GM21529 (cell line): ENCODE measurements at regions not wholly inside any gene's neighbourhood (a gene's known extent, or its start where the extent isn't known, plus 50 kb on each side); places are given as distances from the start of the nearest gene placed in this dataset.

Source experiments
- ATAC-seq: cut with Tn5 transposase; IDR thresholded peaks from one replicate; pipeline ENCODE4 v1.9.1; 2021; ENCODE audit not compliant: unreplicated experiment

DNA sequence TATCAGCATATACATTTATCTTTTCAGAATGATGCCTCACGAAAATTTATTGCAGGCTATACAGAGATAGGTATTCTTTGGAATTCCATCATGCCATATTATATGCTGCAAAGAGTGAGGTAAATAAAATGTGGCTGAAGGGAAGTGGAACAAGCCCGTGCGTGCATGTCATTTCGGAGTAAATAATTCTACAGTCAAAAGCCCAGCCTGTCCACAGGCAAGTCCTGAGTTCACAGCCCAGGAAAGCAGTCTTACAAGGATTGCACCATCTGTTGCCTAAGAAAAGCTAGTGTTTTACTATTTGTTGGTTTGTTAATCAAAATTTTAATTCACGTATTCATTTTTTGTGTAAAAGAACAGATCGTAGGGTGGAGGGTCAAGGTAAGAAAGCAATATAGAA, 292.4 kb upstream of the AKR1E2 start:
- ATAC-seq: no peak

DNA sequence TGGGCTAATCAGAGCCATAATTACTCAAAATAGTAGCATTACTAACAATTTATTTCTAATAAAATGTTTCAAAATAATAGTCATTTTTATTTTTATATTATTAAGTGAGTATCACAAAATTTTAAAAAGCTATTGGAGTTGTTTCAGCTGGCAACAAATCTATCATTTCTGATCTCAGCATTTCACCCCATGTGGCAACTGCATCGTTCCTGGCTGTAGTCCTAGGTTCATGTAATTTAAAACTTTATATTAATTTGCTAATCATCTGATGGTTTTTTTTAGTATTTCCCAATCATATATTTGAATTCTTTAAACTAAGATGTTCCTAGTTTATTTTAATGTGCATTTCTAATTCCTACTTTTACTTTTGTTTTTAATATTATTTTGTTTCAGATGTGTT, 293.0 kb upstream of the AKR1E2 start:
- no peak for ATAC-seq

DNA sequence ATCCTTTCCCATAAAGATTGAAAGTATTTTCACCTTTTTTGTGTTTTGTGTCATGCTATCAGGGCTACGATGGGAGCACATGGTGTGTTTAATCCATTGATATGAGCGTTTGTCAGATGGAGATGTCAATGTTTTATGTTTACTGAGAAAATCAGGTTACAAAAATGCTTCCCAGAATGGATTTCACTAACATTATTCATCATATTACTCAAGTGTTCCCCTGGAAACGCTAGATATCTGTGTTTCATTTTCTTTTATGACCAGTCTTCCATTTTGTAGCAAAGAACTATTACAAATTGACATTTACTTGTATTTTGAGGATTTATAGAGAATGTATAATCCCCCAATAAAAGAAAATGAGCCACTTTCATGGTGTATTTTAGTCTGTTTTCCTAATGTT, 293.5 kb upstream of the AKR1E2 start:
- no peak for ATAC-seq

DNA sequence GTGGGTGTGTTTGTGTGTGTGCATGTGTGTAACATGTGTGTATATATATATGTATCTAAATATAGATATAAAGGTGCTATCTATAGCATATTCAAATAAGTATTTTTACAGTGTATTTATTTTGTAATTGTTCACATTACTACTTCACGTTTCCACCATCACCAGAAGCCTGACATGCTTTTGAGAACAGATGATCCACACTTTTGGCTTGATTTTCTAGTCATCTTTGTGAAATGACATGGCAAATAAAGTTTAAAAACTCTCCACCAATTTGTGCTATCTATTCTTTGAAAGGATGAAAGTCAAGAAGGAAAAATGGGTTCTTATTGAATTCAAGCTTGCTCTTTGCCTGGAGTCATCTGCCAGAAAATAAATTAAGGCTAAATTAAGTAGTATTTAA, 294.0 kb upstream of the AKR1E2 start:
- no peak for ATAC-seq

DNA sequence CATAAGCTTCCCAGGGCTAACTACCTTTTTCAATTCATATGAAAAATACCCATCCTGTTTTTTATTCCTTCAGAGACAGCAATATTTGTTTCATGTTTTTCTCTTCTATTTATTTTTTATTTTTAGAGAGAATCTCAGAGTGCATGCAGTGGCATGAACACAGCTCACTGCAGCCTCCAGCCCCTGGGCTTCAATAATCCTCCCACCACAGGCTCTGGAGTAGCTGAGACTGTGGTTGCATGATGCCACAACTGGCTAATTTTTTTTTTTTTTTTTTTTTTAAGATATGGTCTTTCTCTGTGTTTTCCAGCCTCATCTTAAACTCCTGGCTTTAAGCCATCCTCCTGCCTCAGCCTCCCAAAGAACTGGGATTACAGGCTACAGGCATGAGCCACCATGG, 296.7 kb upstream of the AKR1E2 start:
- ATAC-seq: no peak

DNA sequence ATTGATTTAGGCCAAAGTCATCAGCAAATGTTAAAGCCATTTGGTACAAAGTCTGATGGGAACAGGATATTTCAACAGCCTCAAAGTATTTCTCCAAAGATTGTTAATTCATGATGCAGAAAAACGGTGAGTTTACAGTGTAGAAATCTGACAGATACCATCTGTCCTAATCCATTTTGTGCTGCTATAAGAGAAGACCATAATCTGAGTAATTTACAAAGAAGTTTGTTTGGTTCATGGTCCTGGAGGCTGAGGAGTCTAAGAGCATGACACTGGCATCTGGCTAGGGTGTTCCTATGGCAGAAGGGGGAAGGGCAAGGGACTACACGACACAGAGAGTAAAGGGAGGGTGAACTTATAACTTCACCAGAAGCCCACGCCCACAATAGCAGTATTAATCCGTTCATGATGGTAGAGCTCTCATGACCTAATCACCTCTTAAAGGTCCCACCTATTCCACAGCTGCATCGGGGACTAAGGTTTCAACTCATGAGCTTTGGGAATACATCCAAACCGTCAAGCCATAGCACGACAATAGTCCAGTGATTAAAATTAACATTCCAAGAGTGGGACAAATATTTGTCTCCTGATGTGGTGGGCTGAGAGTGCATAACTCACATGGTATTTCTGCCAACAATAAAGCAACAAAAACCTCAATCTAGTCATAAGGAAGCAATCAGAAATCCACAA, 298.6 kb upstream of the AKR1E2 start:
- ATAC-seq: no peak

DNA sequence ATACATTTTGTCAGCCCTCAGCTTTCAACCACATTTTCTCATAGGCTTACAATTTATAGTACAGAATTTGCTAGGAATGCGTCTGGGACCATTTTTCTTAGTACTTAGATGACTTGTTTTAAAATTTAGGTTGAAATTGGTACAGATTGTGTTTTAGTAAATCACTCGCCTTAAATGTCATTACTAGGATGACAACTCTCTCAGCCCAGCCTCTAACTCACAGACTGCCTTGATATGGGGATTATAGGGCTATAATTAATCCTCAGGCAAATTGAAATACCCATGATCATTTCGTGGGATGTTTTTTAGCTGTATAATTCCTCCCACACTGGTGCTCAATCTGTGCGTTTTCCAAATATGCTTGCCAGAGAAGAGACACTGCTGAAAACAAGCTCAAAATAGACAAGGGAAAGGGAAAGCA, 299.7 kb upstream of the AKR1E2 start:
- ATAC-seq: no peak

DNA sequence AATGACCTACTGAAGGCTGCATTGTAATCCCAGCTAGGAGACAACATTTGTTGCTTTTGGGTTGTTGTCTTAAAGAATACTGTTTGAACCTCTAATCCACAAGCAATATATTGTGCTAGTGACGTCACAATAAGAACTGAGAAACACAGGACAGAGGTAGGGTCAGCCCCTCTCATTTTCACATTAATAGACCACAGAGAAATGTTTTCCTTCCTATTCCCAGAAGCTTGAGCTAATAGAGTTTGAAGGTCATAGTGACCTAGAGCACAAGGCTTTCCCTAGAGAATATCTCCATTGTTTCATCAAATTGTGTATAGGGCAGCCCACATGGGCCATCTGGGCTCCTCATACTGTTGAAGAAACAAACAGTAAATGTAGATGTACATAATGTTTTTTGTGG, 300.9 kb upstream of the AKR1E2 start:
- ATAC-seq: no peak

DNA sequence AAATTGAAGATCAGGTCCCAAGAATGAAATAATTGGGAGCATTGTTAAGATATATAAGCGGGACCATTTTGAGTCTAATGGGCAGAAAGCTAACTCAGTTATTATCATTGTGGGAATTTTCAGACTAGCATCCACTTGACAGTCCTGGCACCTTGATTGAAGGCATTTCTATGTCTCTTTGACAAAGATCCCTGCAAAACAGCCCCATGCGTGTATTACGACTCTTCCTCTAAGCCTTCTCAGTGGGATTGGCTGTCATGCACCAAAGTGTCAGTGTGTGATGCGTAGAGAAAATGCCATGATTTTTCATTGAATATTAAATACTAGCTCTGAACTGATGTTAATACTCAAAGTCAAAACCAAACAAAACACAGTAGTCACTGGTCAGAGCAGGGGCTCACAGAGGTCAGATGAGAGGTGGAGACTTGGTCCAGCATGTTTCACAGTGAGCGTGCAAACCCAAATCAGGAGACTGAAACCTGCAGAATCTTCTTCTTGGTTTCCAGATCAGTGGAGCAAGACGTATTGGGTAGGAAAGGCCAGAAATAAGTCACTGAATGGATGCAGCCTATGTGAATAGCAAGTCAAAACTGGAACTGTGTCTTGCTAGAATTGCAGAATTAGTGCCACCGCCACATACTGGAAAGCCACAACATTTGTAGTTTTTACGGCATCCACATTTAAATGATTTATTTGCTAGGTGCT, 303.6 kb upstream of the AKR1E2 start:
- peak; percentile 90 for ATAC-seq

DNA sequence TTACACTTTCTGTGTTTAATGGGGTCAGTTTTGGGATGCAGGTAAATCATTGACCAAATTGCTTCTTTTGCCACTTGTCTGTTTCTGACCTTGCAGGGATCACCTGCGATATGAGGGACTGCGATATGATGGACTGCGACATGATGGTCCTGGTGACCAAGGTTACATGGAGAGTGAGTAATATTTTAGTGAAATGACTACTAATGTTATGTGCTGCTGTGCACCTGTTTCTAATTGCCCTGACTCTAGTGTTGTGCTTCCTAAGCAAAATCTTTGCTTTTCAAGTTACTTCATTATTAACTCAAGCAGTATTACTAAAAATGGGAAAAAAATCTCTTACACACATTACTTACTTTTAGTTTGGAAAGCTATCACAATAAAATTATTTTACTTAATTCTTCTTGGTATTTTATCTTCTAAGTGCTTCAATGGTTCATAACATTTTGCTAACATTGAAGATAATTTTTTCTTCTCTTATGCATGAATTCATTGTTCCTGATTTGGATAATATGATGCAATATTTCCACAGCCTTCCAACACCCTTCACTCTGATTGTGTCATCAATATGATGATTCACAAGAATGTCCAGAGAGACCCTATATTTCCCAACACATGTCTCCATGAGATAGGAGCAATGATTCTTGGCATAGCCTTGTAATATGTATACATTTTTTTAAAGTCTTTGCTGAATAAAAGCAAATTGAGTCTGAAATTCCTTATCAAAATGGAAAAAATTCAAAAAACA, 306.2 kb upstream of the AKR1E2 start:
- no peak for ATAC-seq

DNA sequence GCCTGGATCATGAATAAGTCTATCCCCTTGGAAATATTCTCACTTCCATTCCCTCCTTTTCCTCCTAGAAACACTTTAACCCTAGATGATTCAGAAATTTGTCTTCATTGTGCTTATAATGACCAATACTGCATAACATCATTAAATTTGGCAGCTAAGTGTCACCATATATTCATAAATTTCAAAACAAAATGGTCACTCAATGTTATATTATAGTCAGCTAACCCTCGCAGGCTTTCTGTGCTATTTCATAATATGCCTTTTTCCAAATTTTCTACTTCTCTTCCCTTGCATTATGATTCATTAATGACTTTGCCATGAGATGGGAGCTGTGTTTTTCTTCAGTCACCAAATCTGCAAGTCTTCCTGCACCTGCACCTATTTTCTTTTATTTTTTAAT, 308.3 kb upstream of the AKR1E2 start:
- no peak for ATAC-seq

DNA sequence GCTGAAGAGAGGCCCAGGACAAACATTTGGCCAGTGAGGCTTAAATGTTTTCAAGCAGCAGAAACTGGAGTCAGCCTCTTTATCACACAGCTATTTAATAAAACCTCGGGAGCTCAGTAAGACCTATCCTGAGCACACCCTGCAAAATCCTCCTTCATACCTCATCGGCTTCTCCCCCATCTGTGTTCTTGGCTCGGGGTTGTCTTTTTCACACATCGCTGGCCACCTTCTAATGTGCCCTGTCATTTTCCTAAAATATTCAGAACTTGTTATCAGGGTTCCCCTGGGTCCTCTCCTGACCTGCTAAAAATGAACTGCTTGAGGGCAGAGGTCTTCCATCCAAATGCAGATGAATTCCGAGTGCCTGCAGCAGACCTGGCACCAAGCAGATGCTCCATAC, 310.3 kb upstream of the AKR1E2 start:
- no peak for ATAC-seq

DNA sequence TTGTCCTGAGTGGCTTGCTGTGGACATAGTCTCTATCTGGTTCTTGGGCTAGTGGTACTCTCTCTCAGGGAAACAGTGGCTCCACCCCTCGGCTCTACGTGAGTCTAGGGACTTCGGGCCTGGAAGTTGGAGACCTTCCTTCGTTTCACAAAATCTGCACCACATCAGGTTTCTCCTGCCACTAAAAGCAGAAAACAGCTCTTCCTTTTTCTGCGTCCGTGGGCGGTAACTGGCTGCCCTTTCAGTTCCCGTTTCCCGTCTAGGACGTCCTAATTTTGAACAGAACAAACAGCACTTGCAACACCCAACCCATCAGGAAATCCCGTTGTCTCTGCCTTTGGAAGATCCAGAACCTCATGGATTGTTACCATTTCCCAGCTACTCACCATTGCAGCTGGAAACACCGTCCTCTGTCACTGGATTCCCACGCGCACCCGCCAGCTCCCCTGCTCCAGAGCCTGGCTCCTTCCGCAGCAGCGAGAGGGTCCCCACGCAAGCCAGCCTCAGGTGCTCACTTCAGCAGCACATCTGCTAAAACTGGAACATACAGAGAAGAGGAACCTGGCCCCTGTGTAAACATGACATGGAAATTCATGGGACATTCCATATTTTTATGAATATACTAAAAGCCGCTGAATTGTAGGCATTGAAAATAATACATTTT, 311.4 kb upstream of the AKR1E2 start:
- peak; percentile 93 for ATAC-seq

DNA sequence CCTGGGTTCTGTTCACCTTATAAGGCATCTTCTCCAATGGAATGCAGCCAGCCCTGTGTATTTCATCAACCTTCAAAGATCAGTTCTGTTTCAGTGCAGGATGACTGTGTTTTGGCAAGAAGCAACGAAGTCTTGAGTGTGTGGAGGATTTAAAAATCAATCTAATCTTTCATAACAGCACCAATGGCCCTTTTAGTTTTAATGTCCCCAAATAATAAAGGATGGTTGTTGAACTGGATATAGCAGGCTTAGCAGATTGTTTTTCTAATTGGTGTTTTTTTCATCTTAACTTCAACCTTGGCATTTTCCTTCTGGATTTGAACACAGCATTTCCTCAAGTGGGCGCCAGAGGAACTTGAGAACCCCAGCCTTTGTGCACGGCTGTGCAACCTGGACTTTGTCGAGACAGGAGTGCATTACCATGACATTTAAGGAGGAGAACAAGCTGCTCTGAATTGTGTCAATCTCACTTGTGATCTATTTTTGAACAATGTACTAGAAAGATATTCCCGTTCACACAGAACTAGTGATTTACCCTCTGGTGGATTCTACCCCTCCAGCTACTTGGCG, 313.3 kb upstream of the AKR1E2 start:
- no peak for ATAC-seq

DNA sequence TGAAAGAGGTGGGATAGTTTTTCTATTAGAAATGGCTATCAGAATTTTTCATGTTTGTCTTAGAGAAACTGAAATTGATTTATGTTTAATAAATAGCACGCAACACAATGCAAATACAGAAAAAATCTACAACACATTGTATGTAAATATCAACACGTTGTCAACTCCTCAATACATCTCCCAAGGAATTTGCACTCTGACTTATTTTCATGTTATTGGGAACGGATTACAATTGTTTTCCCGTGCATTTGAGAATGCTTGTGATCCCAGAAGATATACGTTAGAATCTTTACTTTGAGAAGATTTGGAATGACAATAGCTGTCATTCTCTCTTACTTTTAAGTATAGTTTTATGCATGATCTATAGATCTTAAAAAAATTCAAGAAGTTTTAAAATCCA, 313.8 kb upstream of the AKR1E2 start:
- ATAC-seq: no peak

DNA sequence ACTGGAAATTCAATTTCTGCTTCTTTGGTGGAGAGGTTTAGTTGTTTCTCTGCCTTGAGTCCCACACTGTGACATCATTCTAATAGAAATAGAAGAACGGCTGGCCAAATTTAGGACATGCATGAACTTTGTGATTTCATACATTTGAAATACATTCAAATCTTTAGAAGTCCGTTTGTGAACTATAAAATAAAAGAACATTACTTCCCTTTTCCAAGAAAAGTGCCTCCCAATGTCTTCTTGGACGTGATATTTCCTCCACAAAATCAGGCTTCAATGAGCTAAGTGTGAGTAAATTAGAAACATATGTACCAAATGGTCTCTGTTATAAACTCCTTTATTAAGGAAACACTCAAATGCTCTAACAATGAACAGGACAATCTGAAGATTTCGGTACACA, 314.5 kb upstream of the AKR1E2 start:
- ATAC-seq: no peak

DNA sequence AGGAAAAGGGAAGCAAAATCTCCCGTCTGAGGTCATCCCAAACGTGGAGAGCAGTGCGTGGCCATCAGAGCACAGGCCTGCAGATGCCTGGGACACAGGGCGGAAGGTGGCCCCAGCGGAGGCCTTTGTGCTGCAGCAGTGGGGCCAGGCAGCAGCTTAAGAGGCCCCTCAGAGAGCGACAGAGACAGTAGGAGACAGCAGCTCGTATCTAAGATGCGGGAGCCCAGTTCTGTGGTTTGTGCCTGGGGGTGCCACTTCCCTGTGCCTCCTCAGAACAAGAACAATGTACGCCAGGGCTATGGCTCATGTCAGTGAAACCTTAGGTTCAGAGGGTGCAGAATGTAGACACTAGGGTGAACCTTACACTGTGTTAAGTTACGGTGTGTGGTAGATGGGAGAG, 316.6 kb upstream of the AKR1E2 start:
- ATAC-seq: no peak

DNA sequence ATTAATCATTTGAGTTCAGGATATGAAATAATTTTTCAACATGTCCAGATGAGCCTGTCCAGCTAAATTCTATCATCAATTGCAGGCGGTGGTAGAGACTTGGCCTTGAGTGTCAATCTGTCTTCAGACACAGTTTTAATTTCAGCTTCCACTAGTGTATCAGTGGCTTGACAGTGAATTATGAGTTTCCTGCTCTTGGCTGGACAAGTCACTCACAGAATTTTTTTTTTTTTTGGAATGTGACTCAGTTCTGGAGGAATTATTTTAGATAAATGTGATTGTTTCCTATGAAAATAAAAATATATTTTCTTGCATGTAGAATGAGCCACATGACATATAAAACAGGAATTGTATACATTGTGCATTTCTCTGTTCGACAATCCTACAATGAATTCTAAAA, 319.9 kb upstream of the AKR1E2 start:
- ATAC-seq: no peak

DNA sequence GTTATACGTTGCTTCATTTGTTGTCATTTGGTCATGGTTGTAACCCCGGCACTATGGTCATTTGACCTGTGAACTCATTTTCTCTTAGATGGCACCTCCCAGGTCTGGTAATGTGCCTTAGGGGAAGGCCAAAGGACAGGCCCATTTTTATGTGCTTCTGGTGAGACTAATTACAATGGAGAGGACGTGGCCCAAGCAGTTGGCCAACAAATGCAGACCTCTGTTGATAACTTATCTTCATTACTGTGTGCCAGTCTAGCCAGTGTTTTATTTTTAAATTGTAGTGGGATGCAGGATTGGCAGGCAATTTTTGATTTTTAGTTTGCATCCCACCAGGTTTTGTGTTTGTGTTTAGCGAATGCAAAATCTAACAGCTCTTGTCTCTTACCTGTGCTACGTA, 321.5 kb upstream of the AKR1E2 start:
- no peak for ATAC-seq

DNA sequence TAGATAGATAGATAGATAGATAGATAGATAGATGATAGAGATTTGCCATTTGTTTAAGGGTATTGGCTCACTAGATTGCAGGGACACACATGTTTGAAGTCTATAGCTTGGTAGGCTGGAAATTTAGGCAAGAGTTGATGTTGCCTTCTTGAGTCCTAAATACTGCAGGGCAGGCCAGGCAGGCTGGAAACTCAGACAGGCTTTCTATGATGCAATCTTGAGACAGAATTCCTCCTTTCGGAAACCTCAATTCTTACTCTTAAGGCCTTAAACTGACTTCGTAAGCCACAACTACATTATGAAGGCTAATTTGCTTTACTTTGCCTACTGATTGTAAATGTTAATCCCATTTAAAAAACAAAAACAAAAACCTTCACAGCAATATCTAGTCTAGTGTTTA, 322.9 kb upstream of the AKR1E2 start:
- ATAC-seq: no peak

DNA sequence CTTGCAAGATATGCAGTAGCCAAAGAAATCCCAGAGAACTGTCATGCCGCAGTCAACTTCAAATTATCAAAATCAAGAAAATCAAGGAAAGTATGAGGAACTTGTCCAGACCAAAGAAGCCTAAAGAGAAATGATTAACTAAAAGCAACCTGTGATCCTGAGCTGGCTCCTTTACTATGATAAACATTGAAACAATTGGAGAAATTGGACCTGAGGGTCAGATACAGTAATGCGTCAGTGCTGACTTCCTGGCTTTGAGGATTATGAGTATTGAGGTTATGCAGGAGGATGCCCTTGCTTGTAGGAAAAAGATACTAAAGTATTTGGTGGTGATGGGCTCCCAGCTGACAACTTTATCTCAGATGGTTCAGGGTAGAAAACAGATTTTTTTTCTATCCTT, 324.7 kb upstream of the AKR1E2 start:
- no peak for ATAC-seq
